GM21737 (cell line): ENCODE measurements at regions not wholly inside any gene's neighbourhood (a gene's known extent, or its start where the extent isn't known, plus 50 kb on each side); places are given as distances from the start of the nearest gene placed in this dataset.

Experiments used
- ATAC-seq: cut with Tn5 transposase; IDR thresholded peaks from one replicate; pipeline ENCODE4 v1.9.1; 2021; ENCODE audit warnings: mild to moderate bottlenecking, moderate library complexity; ENCODE audit not compliant: unreplicated experiment

- no peak for ATAC-seq
These were observed 53.5 kb upstream of the ACSL1 start for GRCh38 chr4:184879271-184879670.

- ATAC-seq, result no peak
These were observed 56.5 kb upstream of the ACSL1 start for GRCh38 chr4:184882276-184882675.

DNA sequence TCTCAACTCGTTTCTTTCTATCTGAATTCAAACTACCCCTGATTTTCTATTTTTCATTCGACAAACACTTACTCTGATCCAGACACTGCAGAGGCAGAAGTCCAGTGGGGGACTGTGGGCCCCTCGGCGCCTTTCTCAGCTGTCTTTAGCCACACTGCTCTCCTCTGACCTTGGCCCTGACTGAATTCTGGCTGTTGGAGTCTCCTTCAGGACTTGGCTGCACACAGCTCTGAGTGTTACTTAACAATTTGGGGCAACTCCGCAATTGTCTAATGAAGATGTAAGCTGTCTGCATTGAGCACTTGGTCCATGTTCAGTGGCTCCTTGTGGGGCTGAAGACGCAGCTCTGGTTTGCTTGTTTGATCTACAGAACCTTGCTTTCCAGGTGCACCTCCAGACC is 57.3 kb upstream of the ACSL1 start:
- ATAC-seq, result no peak

DNA sequence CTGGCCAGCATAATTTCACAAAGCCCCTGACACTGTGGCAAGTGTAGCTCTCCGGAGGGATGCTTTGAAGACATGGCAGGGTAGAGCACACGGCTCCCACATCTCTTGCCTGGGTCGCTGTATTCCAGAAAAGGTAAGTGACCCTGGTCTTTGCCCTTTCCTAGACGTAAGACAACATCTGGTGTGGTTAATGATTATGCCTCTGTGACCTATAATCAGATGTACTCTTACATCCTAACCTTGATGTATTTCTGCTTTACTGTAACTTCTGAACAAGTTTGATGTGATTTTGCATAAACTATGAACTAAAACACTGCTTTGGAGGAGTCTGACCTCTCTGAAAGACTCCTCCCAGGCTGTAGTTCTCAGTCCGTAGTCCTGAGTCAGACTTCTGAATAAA is 59.1 kb upstream of the ACSL1 start:
- ATAC-seq, result no peak

- no peak for ATAC-seq
These were observed 59.8 kb upstream of the ACSL1 start for GRCh38 chr4:184885602-184886001.

DNA sequence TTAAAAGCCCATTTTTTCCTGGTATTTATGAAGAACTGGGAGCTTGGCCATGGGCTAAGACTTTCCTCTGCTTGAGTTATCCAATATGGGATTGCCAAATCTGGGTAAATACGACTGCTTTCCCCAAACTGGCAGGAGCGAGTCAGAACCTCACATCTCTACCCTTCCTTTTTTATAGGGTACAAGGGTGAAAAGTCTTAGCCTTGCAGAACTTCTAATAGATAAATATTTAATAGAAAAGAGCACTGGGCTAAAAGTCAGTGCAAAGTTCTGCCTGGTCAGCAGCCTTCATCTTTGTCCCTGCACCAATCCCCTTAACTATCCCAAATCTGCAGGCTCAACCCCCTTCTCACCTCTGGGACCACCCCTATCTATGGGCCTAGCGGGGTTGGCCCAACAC is 61.6 kb upstream of the ACSL1 start:
- no peak for ATAC-seq

DNA sequence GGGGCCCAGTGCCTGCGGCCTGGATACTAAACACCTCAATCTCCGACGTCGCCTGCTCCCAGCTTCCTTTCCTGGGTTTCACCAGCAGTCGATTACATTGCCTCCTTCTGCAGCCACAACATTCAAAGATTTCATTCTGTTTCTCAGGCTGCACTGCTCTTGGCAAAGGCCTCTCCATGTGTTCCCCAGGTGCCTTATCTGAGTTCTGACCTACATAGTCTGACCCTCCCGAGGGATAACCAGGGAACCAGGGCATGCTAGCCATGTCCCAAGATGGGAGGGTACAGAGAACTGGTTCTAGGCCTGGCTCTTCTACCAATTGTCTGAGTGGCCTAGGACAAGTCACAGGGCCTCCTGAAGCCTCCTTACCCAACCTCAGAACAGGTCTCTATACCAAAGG is 62.2 kb upstream of the ACSL1 start:
- ATAC-seq, result no peak

GRCh38 chr4:184889666-184890335 is 64.0 kb upstream of the ACSL1 start:
- ATAC-seq, result no peak

DNA sequence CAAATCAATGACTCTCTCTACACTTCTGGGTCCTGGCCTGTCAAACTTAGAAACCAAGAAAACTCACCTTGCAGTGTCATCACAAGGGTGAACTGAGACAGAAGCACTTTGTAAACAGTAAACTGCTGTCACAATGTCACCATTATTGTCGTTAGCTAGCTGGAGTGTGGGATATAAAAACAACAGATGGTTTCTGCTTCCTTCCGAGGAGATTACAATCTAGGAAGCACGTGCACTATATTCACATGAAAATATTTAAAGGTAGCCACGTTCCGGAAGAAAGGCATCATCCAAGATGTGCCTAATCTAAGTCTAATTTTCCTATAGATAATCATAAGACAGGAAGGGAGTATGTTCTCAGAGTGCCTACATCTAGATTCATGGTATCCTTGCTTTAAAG is 64.7 kb upstream of the ACSL1 start:
- no peak for ATAC-seq

DNA sequence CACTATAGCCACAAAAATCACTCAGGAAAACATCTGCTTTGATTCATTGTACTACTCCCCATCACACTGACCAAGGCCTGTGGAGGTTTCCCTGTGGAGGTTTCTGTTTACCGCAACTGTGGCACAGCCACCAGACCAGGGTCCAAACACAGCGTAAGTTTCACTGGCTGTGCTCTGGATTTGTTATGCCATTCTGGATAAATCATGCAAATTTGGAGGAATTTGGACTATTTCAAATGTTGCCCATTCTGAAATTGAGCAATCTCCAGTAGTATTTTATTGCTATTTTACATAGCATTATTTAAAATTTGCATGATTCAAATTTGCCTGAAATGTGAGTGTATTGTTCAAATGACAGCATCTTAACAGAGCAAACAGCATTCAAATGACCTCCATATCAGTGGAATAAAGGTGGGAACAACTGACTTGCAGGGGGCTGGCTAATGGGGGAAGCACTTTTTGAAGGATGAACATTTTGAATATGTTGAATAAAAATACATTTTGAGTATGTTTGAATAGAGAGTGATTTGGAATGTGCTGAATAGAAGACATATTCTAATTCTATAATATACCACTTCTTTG is 66.1 kb upstream of the ACSL1 start:
- no peak for ATAC-seq

GRCh38 chr4:184892999-184893398 is 67.2 kb upstream of the ACSL1 start:
- ATAC-seq, result no peak

GRCh38 chr4:184893801-184894571 is 68.2 kb upstream of the ACSL1 start:
- no peak for ATAC-seq

- ATAC-seq, result no peak
These were observed 69.4 kb upstream of the ACSL1 start for GRCh38 chr4:184895012-184895695.

DNA sequence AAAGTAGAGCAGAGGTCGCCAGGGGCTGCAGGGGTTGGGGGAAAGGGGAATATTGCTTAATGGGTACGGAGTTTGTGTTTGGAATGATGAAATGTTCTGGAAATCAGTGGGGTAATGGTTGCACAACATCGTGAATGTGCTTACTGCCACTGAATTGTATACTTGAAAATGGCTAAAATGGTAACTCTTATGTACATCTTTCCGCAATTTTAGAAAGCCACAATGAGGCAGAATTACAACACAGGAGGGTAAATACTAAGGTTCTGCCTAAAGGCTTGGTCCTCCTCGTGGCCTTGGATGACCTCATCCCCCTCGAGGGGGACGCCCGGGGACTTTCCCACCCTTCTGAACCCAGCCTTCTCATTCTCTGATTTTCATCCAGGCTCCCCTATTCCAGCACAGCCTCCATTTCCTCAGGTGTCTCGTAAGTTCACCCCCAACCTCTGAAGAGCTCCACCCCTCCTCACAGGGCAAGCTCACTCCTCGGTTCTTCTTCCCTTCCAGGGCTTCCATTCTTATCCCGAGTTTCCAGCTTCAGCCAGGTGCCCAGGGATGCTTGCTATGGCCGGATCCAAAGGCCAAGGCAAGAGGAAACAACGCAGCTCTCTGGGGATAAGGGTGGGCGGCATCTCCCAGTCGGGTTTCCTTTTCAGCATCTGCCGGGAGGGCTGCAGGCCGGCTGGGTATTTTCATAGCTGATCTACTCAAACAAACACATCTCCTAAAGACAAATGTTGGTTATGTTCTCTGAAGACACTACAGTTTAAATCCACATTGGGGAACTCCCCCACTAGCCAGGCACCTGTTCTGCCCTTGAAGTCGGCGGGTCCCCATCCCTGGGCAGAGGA is 71.3 kb upstream of the ACSL1 start:
- ATAC-seq, result peak; percentile 65

DNA sequence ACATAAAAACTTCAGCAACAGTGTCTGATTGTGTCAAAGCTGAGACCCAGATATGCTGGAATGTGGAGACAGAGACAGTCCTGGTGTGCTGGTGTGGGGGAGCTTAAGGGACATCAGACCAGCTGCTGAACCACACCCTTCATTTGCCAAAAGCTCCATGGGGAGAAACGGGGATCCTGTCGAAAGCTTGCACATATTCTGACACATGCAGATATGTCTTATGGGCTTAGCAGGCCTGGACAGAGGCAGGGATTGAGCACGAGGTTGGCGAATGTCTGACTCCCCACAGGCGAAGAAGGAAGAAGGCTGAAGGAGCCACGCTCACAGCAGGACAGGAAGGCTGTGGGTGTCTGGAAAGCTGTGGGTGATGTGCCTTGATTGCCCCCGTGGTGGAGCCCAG is 72.1 kb upstream of the ACSL1 start:
- no peak for ATAC-seq

- ATAC-seq, result no peak
These were observed 73.0 kb upstream of the ACSL1 start for GRCh38 chr4:184898793-184899192.

DNA sequence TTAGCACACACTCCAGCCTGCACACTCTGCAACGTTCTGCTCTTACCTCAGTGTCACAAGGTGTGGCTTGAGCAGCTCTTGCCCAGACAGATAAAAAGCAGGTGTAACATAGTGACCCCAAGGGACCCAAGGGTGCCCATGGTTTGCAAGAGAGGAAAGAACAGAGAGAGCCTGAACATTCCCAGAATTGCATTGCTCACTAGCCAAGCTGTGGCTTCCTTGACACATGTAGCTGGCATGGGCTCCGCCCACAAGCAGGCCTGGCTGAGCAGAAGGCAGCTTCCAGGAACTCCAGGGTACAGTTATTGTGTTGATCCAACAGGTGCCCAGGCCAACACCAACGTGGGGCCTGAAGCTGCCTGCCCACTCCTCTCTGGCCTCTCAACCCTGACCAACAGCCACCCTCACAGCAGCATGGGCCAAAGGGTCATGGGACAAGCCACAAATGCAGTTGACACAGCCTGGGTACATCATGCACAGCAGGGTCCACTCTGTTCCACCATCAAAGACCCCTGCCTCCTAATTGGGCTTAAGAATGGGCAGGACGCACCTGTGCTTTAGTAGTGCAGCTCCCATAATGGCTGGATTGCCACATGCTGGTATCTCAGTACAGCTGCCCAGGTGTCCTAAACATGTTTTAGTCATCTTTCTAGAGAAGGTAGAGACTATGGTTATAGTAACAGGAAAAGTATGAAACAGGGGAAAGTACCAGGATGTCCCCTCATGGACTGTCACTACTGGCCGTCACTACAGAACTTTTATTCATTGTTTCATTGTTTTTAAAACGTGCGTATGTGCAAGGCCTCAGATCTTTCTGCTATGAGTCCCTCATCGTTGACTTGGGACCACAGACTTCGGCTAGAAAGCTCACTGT is 73.7 kb upstream of the ACSL1 start:
- ATAC-seq, result no peak

GRCh38 chr4:184900184-184900583 is 74.4 kb upstream of the ACSL1 start:
- ATAC-seq, result no peak

DNA sequence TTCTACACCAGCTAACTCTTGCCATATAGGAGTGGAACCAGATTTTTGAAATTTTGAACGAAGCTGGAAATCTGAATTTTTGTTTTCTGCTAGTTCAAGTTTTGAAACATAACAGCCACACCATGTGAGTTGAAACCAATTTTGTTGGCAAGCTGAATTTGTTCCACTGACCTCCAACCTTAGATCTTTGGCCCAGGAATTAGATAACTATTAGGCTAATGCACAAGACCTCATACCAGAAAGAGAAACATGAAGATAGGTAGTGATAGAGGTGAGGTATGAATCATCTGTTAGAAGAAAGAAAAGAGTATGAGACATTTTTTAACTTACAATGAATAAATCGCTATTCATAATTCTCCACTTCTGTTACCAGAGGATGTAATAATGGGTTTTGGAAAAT is 76.8 kb upstream of the ACSL1 start:
- ATAC-seq, result no peak
